Trophoblast cell (in vitro differentiated cells and primary cell): ENCODE measurements at regions not wholly inside any gene's neighbourhood (a gene's known extent, or its start where the extent isn't known, plus 50 kb on each side); places are given as distances from the start of the nearest gene placed in this dataset.

Experiments used
- DNase-seq, 2 donors: peaks; one replicate each; pipeline ENCODE4 v3.0.0-alpha.2; 2016
- H2AFZ ChIP-seq: 2 replicates; pipeline ENCODE4 v1.6.1; 2013; ENCODE audit warnings: low read length, moderate library complexity, mild to moderate bottlenecking; ENCODE audit not compliant: insufficient read depth, poor library complexity
- H2AK5ac ChIP-seq: 2 replicates; pipeline ENCODE4 v1.6.1; 2013; ENCODE audit warnings: mild to moderate bottlenecking, low read length
- H2BK120ac ChIP-seq: 2 replicates; pipeline ENCODE4 v1.6.1; 2013; ENCODE audit warnings: low read length, mild to moderate bottlenecking, moderate library complexity; ENCODE audit not compliant: insufficient read depth, poor library complexity
- H2BK12ac ChIP-seq: 2 replicates; pipeline ENCODE4 v1.6.1; 2013; ENCODE audit warnings: mild to moderate bottlenecking, low read length, moderate library complexity
- H2BK5ac ChIP-seq: 2 replicates; pipeline ENCODE4 v1.6.1; 2013; ENCODE audit warnings: low read length, low read depth, moderate library complexity, mild to moderate bottlenecking; ENCODE audit not compliant: poor library complexity
- H3K14ac ChIP-seq: 2 replicates; pipeline ENCODE4 v1.6.1; 2013; ENCODE audit warnings: mild to moderate bottlenecking, low read length
- H3K18ac ChIP-seq: 2 replicates; pipeline ENCODE4 v1.6.1; 2013; ENCODE audit warnings: mild to moderate bottlenecking, low read length
- H3K23ac ChIP-seq: 2 replicates; pipeline ENCODE4 v1.6.1; 2013; ENCODE audit warnings: low read length
- H3K27ac ChIP-seq: 2 replicates; pipeline ENCODE4 v1.5.1; 2013; ENCODE audit warnings: low read depth, mild to moderate bottlenecking, inconsistent platforms, low read length, moderate library complexity
- H3K27me3 ChIP-seq: 2 replicates; pipeline ENCODE4 v1.6.1; 2013; ENCODE audit warnings: inconsistent platforms, mild to moderate bottlenecking, low read length, moderate library complexity; ENCODE audit not compliant: insufficient read depth
- H3K36me3 ChIP-seq, 2 experiments: 1 replicate in 1 of 2; 2 replicates in 1 of 2; pipeline ENCODE4 v1.6.1; 2013; ENCODE audit warnings: low read length in 2 of 2, mild to moderate bottlenecking in 2 of 2, moderate library complexity in 1 of 2; ENCODE audit not compliant: insufficient read depth in 2 of 2, control insufficient read depth in 1 of 2
- H3K4ac ChIP-seq: 2 replicates; pipeline ENCODE4 v1.6.1; 2013; ENCODE audit warnings: low read depth, mild to moderate bottlenecking, low read length, moderate library complexity
- H3K4me1 ChIP-seq, 2 experiments: 1 replicate in 1 of 2; 2 replicates in 1 of 2; pipeline ENCODE4 v1.6.1; 2013; ENCODE audit warnings: low read length in 2 of 2, mild to moderate bottlenecking in 2 of 2, moderate library complexity in 1 of 2; ENCODE audit not compliant: insufficient read depth in 2 of 2, control insufficient read depth in 1 of 2
- H3K4me2 ChIP-seq: 2 replicates; pipeline ENCODE4 v1.6.1; 2013; ENCODE audit warnings: inconsistent platforms, mild to moderate bottlenecking, low read length, moderate library complexity
- H3K4me3 ChIP-seq: 2 replicates; pipeline ENCODE4 v1.5.1; 2013; ENCODE audit warnings: mild to moderate bottlenecking, low read depth, low read length, inconsistent platforms
- H3K79me1 ChIP-seq: one replicate; pipeline ENCODE4 v1.6.1; 2013; ENCODE audit warnings: low read length
- H3K79me2 ChIP-seq: 2 replicates; pipeline ENCODE4 v1.6.1; 2013; ENCODE audit warnings: low read length, mild to moderate bottlenecking; ENCODE audit not compliant: control insufficient read depth, insufficient read depth, poor library complexity
- H3K9ac ChIP-seq: 2 replicates; pipeline ENCODE4 v1.6.1; 2013; ENCODE audit warnings: mild to moderate bottlenecking, low read length
- H3K9me3 ChIP-seq: 2 replicates; pipeline ENCODE4 v1.6.1; 2013; ENCODE audit warnings: low read depth, mild to moderate bottlenecking, control low read depth, inconsistent platforms, low read length; ENCODE audit not compliant: insufficient read depth
- H4K12ac ChIP-seq: 2 replicates; pipeline ENCODE4 v1.6.1; 2013; ENCODE audit warnings: low read depth, mild to moderate bottlenecking, low read length, moderate library complexity
- H4K8ac ChIP-seq: 2 replicates; pipeline ENCODE4 v1.6.1; 2013; ENCODE audit warnings: low read depth, mild to moderate bottlenecking, low read length, moderate library complexity
- H4K91ac ChIP-seq: one replicate; pipeline ENCODE4 v1.6.1; 2013; ENCODE audit warnings: low read depth, mild to moderate bottlenecking, low read length, moderate library complexity
- WGBS: extraction: QIAGEN DNeasy Blood & Tissue Kit; methylation state at CpG from one replicate; pipeline ENCODE4 v1.1.7; 2013; ENCODE audit warnings: missing lambda C conversion rate; ENCODE audit not compliant: insufficient read length, insufficient coverage; ENCODE audit errors: extremely low coverage; 5-methylcytosine and 5-hydroxymethylcytosine counted together

- Histone ChIP-seq H3K4me3 (no peak overlapping the region), H3K4ac (no peak overlapping the region), H3K14ac (no peak overlapping the region), H2BK120ac (no peak overlapping the region), H3K27ac (no peak overlapping the region), H3K36me3 (no peaks in the 10 kb centered on the region), H3K27me3 (no peaks in the 10 kb centered on the region), H3K23ac (no peak overlapping the region), H2AFZ (no peak overlapping the region), H3K18ac (no peak overlapping the region), H3K4me2 (no peak overlapping the region), H3K4me1 (no peaks in the 10 kb centered on the region), H3K9ac (no peak overlapping the region), H2BK5ac (no peak overlapping the region), H2BK12ac (no peak overlapping the region), H4K8ac (no peak overlapping the region), H4K91ac (no peak overlapping the region), H4K12ac (no peak overlapping the region), H3K79me1 (no peaks in the 10 kb centered on the region), H3K9me3 (no peaks in the 10 kb centered on the region), H3K79me2 (no peaks in the 10 kb centered on the region), H2AK5ac (no peak overlapping the region)
- WGBS = no CpG with 5 or more reads among the region's 2 CpGs
- DNase-seq = no peak
These were observed 434.7 kb downstream of the KIF2B start for GRCh38 chr17:54257440-54257839.

GRCh38 chr17:54259476-54259875, 436.7 kb downstream of the KIF2B start:
- H3K79me1 ChIP-seq = no peaks in the 10 kb centered on the region
- no peak overlapping the region for H3K18ac ChIP-seq
- H3K9me3 ChIP-seq = no peaks in the 10 kb centered on the region
- H3K79me2 ChIP-seq = no peaks in the 10 kb centered on the region
- DNase-seq = no peak
- H3K4me3 ChIP-seq = no peak overlapping the region
- H2AFZ ChIP-seq = no peak overlapping the region
- H3K23ac ChIP-seq = no peak overlapping the region
- H3K4me2 ChIP-seq = no peak overlapping the region
- no peak overlapping the region for H3K9ac ChIP-seq
- no peak overlapping the region for H3K4ac ChIP-seq
- no peak overlapping the region for H2BK12ac ChIP-seq
- no peak overlapping the region for H4K12ac ChIP-seq
- no peaks in the 10 kb centered on the region for H3K4me1 ChIP-seq
- no peak overlapping the region for H4K8ac ChIP-seq
- WGBS = no CpG with 5 or more reads among the region's 4 CpGs
- no peak overlapping the region for H4K91ac ChIP-seq
- no peak overlapping the region for H3K14ac ChIP-seq
- no peak overlapping the region for H3K27ac ChIP-seq
- H2BK120ac ChIP-seq = no peak overlapping the region
- no peak overlapping the region for H2AK5ac ChIP-seq
- H3K27me3 ChIP-seq = no peaks in the 10 kb centered on the region
- H3K36me3 ChIP-seq = no peaks in the 10 kb centered on the region
- no peak overlapping the region for H2BK5ac ChIP-seq

- no peak for DNase-seq
- Histone ChIP-seq H2AK5ac (no peak overlapping the region), H3K4me1 (no peaks in the 10 kb centered on the region), H3K4me3 (no peak overlapping the region), H3K18ac (no peak overlapping the region), H3K9ac (no peak overlapping the region), H2BK120ac (no peak overlapping the region), H2AFZ (no peak overlapping the region), H3K27me3 (no peaks in the 10 kb centered on the region), H3K36me3 (no peaks in the 10 kb centered on the region), H4K91ac (no peak overlapping the region), H3K9me3 (no peaks in the 10 kb centered on the region), H4K8ac (no peak overlapping the region), H3K79me1 (no peaks in the 10 kb centered on the region), H4K12ac (no peak overlapping the region), H2BK12ac (no peak overlapping the region), H3K27ac (no peak overlapping the region), H3K14ac (no peak overlapping the region), H3K4me2 (no peak overlapping the region), H3K4ac (no peak overlapping the region), H3K23ac (no peak overlapping the region), H3K79me2 (no peaks in the 10 kb centered on the region), H2BK5ac (no peak overlapping the region)
- no CpG with 5 or more reads among the region's 2 CpGs for WGBS
These were observed 438.7 kb downstream of the KIF2B start for GRCh38 chr17:54261465-54261864.

- H3K79me2 ChIP-seq = no peaks in the 10 kb centered on the region
- no peak overlapping the region for H2AFZ ChIP-seq
- no peak overlapping the region for H3K9ac ChIP-seq
- H3K4ac ChIP-seq = no peak overlapping the region
- no peak overlapping the region for H4K12ac ChIP-seq
- no peaks in the 10 kb centered on the region for H3K9me3 ChIP-seq
- H3K14ac ChIP-seq = no peak overlapping the region
- no peak overlapping the region for H2BK5ac ChIP-seq
- no peak overlapping the region for H2BK12ac ChIP-seq
- no peak overlapping the region for H3K4me3 ChIP-seq
- H3K27ac ChIP-seq = no peak overlapping the region
- no peak overlapping the region for H3K23ac ChIP-seq
- DNase-seq = no peak
- no peak overlapping the region for H4K8ac ChIP-seq
- H3K79me1 ChIP-seq = no peaks in the 10 kb centered on the region
- H3K36me3 ChIP-seq = no peaks in the 10 kb centered on the region
- H3K4me1 ChIP-seq = no peaks in the 10 kb centered on the region
- no peak overlapping the region for H4K91ac ChIP-seq
- WGBS = no CpG with 5 or more reads among the region's 2 CpGs
- H2AK5ac ChIP-seq = no peak overlapping the region
- no peak overlapping the region for H2BK120ac ChIP-seq
- H3K27me3 ChIP-seq = no peaks in the 10 kb centered on the region
- H3K18ac ChIP-seq = no peak overlapping the region
- H3K4me2 ChIP-seq = no peak overlapping the region
These were observed 447.2 kb downstream of the KIF2B start for GRCh38 chr17:54269881-54270280.
